Breast epithelium (tissue), 3 donors: ENCODE measurements at regions not wholly inside any gene's neighbourhood (a gene's known extent, or its start where the extent isn't known, plus 50 kb on each side); places are given as distances from the start of the nearest gene placed in this dataset.

Experiments used
- POLR2A ChIP-seq: fragments of 450-650 bp; IDR thresholded peaks from one replicate; pipeline ENCODE4 v1.6.1; 2016; ENCODE audit warnings: antibody characterized with exemption, mild to moderate bottlenecking, moderate library complexity
- POLR2AphosphoS5 ChIP-seq, 3 donors: sonication (generic); formaldehyde crosslinking; IDR thresholded peaks; one replicate each; pipeline ENCODE4 v1.6.1; 2017; ENCODE audit warnings: antibody characterized with exemption in 3 of 3
- TF ChIP-seq, protein P1 (sequence below), 3 donors: fragments of 450-650 bp; IDR thresholded peaks; one replicate each; pipeline ENCODE4 v1.5.1; 2016 to 2017; ENCODE audit warnings: antibody characterized with exemption in 3 of 3, mild to moderate bottlenecking in 3 of 3, moderate library complexity in 3 of 3

DNA sequence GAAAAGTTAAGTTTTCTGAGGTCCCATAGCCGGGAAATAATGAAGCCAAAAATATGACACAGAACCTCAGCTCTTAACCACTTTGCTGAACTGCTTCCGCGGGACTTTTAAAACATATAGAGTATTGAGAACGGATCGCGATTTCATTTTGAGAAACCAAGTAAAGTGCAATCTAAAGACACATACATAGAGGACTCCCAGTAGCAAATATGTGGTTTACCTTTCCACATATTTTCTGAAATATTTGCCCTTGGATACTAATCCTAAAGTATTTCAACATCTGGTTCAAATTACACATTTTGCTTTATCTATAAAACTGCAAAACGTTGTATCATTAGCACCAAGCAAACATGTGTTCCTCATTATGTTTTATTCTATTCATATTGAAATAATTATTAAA lies 776.5 kb downstream of the ROBO2 start:
- TF ChIP-seq, protein P1, sequence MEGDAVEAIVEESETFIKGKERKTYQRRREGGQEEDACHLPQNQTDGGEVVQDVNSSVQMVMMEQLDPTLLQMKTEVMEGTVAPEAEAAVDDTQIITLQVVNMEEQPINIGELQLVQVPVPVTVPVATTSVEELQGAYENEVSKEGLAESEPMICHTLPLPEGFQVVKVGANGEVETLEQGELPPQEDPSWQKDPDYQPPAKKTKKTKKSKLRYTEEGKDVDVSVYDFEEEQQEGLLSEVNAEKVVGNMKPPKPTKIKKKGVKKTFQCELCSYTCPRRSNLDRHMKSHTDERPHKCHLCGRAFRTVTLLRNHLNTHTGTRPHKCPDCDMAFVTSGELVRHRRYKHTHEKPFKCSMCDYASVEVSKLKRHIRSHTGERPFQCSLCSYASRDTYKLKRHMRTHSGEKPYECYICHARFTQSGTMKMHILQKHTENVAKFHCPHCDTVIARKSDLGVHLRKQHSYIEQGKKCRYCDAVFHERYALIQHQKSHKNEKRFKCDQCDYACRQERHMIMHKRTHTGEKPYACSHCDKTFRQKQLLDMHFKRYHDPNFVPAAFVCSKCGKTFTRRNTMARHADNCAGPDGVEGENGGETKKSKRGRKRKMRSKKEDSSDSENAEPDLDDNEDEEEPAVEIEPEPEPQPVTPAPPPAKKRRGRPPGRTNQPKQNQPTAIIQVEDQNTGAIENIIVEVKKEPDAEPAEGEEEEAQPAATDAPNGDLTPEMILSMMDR (IDR thresholded peaks at IDR 0.05) = no peak
- TF ChIP-seq POLR2A (no peak), POLR2AphosphoS5 (IDR thresholded peaks at IDR 0.05) (no peak)
